Mesothelial cell of epicardium (in vitro differentiated cells): ENCODE measurements at regions not wholly inside any gene's neighbourhood (a gene's known extent, or its start where the extent isn't known, plus 50 kb on each side); places are given as distances from the start of the nearest gene placed in this dataset.

ENCODE experiments used
- DNase-seq, 2 experiments: peaks; one replicate each; pipeline ENCODE4 v3.0.0; 2021; ENCODE audit warnings: low spot score in 2 of 2; ENCODE audit not compliant: unreplicated experiment in 2 of 2
- H3K27ac Mint-ChIP-seq: 2 replicates; pipeline ENCODE4 v1.8.0; 2021; ENCODE audit warnings: mixed read lengths
- H3K27me3 Mint-ChIP-seq: 2 replicates; pipeline ENCODE4 v1.8.0; 2021; ENCODE audit warnings: low read depth, mixed read lengths
- H3K36me3 Mint-ChIP-seq: 2 replicates; pipeline ENCODE4 v1.8.0; 2021; ENCODE audit warnings: mixed read lengths
- H3K4me1 Mint-ChIP-seq: 2 replicates; pipeline ENCODE4 v1.8.0; 2021; ENCODE audit warnings: mixed read lengths
- H3K4me3 Mint-ChIP-seq: 2 replicates; pipeline ENCODE4 v1.8.0; 2021; ENCODE audit warnings: mild to moderate bottlenecking, moderate library complexity, mixed read lengths
- H3K9me3 Mint-ChIP-seq: 2 replicates; pipeline ENCODE4 v1.8.0; 2021; ENCODE audit warnings: mixed read lengths
- CTCF ChIP-seq: fragments of 200-600 bp; sonication (generic); IDR thresholded peaks from one replicate; pipeline ENCODE4 v1.5.0; 2021; ENCODE audit warnings: antibody characterized with exemption; ENCODE audit not compliant: unreplicated experiment

GRCh38 chr13:47413112-47413511, 516.3 kb upstream of the HTR2A start:
- Mint-ChIP-seq H3K27ac (no peak overlapping the region), H3K4me1 (peaks cover 4% of the 10 kb centered on the region), H3K9me3 (no peaks in the 10 kb centered on the region), H3K27me3 (no peaks in the 10 kb centered on the region), H3K4me3 (no peak overlapping the region), H3K36me3 (no peaks in the 10 kb centered on the region)
- no peak for DNase-seq
- TF ChIP-seq CTCF: no peak

GRCh38 chr13:47409778-47410177, 512.9 kb upstream of the HTR2A start:
- Mint-ChIP-seq H3K4me1 (peaks cover 4% of the 10 kb centered on the region), H3K36me3 (no peaks in the 10 kb centered on the region), H3K4me3 (no peak overlapping the region), H3K9me3 (no peaks in the 10 kb centered on the region), H3K27me3 (no peaks in the 10 kb centered on the region), H3K27ac (no peak overlapping the region)
- DNase-seq: no peak
- TF ChIP-seq CTCF: no peak

- no peak overlapping the region for H3K27ac Mint-ChIP-seq
- no peaks in the 10 kb centered on the region for H3K36me3 Mint-ChIP-seq
- H3K4me1 Mint-ChIP-seq: peaks cover 4% of the 10 kb centered on the region
- H3K27me3 Mint-ChIP-seq: no peaks in the 10 kb centered on the region
- H3K9me3 Mint-ChIP-seq: no peaks in the 10 kb centered on the region
- no peak overlapping the region for H3K4me3 Mint-ChIP-seq
- no peak for TF ChIP-seq CTCF
- no peak for DNase-seq
Observed at GRCh38 chr13:47408546-47409319, 511.9 kb upstream of the HTR2A start.

GRCh38 chr13:47407808-47408207, 511.0 kb upstream of the HTR2A start:
- DNase-seq: no peak
- H3K27me3 Mint-ChIP-seq: no peaks in the 10 kb centered on the region
- no peaks in the 10 kb centered on the region for H3K36me3 Mint-ChIP-seq
- no peaks in the 10 kb centered on the region for H3K4me1 Mint-ChIP-seq
- no peak overlapping the region for H3K4me3 Mint-ChIP-seq
- no peaks in the 10 kb centered on the region for H3K9me3 Mint-ChIP-seq
- H3K27ac Mint-ChIP-seq: no peak overlapping the region
- no peak for TF ChIP-seq CTCF

GRCh38 chr13:47399599-47399998, 502.7 kb upstream of the HTR2A start:
- H3K4me3 Mint-ChIP-seq: no peak overlapping the region
- no peak for TF ChIP-seq CTCF
- DNase-seq: no peak
- no peaks in the 10 kb centered on the region for H3K27me3 Mint-ChIP-seq
- H3K4me1 Mint-ChIP-seq: no peaks in the 10 kb centered on the region
- no peaks in the 10 kb centered on the region for H3K36me3 Mint-ChIP-seq
- no peak overlapping the region for H3K27ac Mint-ChIP-seq
- no peaks in the 10 kb centered on the region for H3K9me3 Mint-ChIP-seq
